DOHH2 (cell line): ENCODE measurements at regions not wholly inside any gene's neighbourhood (a gene's known extent, or its start where the extent isn't known, plus 50 kb on each side); places are given as distances from the start of the nearest gene placed in this dataset.

Experiments
- H3F3A ChIP-seq: fragments of 200-600 bp; sonication (generic), shearing (Covaris generic); 2 replicates; pipeline ENCODE4 v1.6.0; 2016; ENCODE audit warnings: antibody characterized with exemption, mild to moderate bottlenecking; ENCODE audit not compliant: control insufficient read depth, insufficient read depth
- H3K27ac ChIP-seq: fragments of 200-600 bp; sonication (generic); 2 replicates; pipeline ENCODE4 v1.5.1; 2014; ENCODE audit warnings: low read depth, mild to moderate bottlenecking, low read length, moderate library complexity
- H3K27me3 ChIP-seq: fragments of 200-600 bp; sonication (generic); 2 replicates; pipeline ENCODE4 v1.6.1; 2014; ENCODE audit warnings: mild to moderate bottlenecking, low read length, mixed read lengths; ENCODE audit not compliant: control insufficient read depth
- H3K36me3 ChIP-seq: fragments of 200-600 bp; sonication (generic); 2 replicates; pipeline ENCODE4 v1.6.1; 2014; ENCODE audit warnings: mild to moderate bottlenecking, low read length, moderate library complexity, mixed read lengths; ENCODE audit not compliant: control insufficient read depth
- H3K4me1 ChIP-seq: fragments of 200-600 bp; sonication (generic); 2 replicates; pipeline ENCODE4 v1.6.1; 2014; ENCODE audit warnings: mild to moderate bottlenecking, low read length, mixed read lengths; ENCODE audit not compliant: control insufficient read depth
- H3K4me2 ChIP-seq: fragments of 200-600 bp; sonication (generic); 2 replicates; pipeline ENCODE4 v1.6.0; 2014; ENCODE audit warnings: mild to moderate bottlenecking, low read length, moderate library complexity
- H3K4me3 ChIP-seq: fragments of 200-600 bp; sonication (generic); 2 replicates; pipeline ENCODE4 v1.5.1; 2014; ENCODE audit warnings: mild to moderate bottlenecking, low read length, mixed read lengths
- H3K79me2 ChIP-seq: fragments of 200-600 bp; sonication (generic); 2 replicates; pipeline ENCODE4 v1.6.1; 2014; ENCODE audit warnings: mild to moderate bottlenecking, low read length, mixed read lengths; ENCODE audit not compliant: control insufficient read depth
- H3K9me2 ChIP-seq: fragments of 200-600 bp; sonication (generic); replicated peaks from 2 replicates; pipeline ENCODE4 v1.6.1; 2014; ENCODE audit warnings: mild to moderate bottlenecking, low read length, mixed read lengths; ENCODE audit not compliant: control insufficient read depth
- H3K9me3 ChIP-seq: fragments of 200-600 bp; sonication (generic); 2 replicates; pipeline ENCODE4 v1.6.1; 2014; ENCODE audit warnings: antibody characterized with exemption, low read length, mixed read lengths; ENCODE audit not compliant: control insufficient read depth, insufficient read depth
- H4K20me1 ChIP-seq: fragments of 200-600 bp; sonication (generic); 2 replicates; pipeline ENCODE4 v1.6.0; 2014; ENCODE audit warnings: low read depth, mild to moderate bottlenecking, antibody characterized with exemption, low read length, moderate library complexity; ENCODE audit not compliant: control insufficient read depth, insufficient read depth
- EZH2phosphoT487 ChIP-seq: fragments of 200-600 bp; sonication (generic); IDR thresholded peaks from 2 replicates; pipeline ENCODE4 v1.6.1; 2017; ENCODE audit warnings: borderline replicate concordance, mild to moderate bottlenecking, antibody characterized with exemption, low read length, moderate library complexity, mixed read lengths
- TF ChIP-seq, protein P1 (sequence below): fragments of 200-600 bp; sonication (generic); IDR thresholded peaks from one replicate; pipeline ENCODE4 v1.5.1; 2014; ENCODE audit warnings: antibody characterized with exemption, mild to moderate bottlenecking, low read depth, low read length; ENCODE audit not compliant: poor library complexity, severe bottlenecking

DNA sequence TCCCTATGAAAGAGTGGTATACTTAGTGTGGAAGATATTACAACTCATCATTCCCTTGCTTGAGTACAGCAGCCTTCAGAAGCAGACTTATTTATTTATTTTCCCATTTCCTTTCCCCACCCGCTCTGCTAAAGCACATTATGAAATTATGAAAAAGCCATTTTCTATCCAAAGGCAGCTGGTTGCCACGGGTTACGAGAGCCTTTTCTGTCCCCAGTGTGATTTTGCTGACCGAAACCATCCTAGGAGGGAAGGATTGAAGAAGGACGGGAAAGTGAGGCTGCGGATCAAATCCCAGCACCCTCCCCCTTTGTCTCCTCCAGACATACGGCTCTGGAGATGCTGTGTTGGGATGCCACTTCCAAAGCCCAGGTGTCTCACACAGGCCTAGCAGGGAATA, 246.9 kb downstream of the TLR4 start:
- Histone ChIP-seq H4K20me1 (no peaks in the 10 kb centered on the region), H3F3A (no peaks in the 10 kb centered on the region), H3K4me1 (no peaks in the 10 kb centered on the region), H3K4me3 (no peak overlapping the region), H3K36me3 (no peaks in the 10 kb centered on the region), H3K4me2 (no peak overlapping the region), H3K79me2 (no peaks in the 10 kb centered on the region), H3K9me2 (no peaks in the 10 kb centered on the region), H3K27ac (no peak overlapping the region), H3K27me3 (no peaks in the 10 kb centered on the region), H3K9me3 (no peaks in the 10 kb centered on the region; the same call in 1 of the 2 replicates)
- TF ChIP-seq, protein P1, sequence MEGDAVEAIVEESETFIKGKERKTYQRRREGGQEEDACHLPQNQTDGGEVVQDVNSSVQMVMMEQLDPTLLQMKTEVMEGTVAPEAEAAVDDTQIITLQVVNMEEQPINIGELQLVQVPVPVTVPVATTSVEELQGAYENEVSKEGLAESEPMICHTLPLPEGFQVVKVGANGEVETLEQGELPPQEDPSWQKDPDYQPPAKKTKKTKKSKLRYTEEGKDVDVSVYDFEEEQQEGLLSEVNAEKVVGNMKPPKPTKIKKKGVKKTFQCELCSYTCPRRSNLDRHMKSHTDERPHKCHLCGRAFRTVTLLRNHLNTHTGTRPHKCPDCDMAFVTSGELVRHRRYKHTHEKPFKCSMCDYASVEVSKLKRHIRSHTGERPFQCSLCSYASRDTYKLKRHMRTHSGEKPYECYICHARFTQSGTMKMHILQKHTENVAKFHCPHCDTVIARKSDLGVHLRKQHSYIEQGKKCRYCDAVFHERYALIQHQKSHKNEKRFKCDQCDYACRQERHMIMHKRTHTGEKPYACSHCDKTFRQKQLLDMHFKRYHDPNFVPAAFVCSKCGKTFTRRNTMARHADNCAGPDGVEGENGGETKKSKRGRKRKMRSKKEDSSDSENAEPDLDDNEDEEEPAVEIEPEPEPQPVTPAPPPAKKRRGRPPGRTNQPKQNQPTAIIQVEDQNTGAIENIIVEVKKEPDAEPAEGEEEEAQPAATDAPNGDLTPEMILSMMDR = no peak
- TF ChIP-seq EZH2phosphoT487 = no peak

DNA sequence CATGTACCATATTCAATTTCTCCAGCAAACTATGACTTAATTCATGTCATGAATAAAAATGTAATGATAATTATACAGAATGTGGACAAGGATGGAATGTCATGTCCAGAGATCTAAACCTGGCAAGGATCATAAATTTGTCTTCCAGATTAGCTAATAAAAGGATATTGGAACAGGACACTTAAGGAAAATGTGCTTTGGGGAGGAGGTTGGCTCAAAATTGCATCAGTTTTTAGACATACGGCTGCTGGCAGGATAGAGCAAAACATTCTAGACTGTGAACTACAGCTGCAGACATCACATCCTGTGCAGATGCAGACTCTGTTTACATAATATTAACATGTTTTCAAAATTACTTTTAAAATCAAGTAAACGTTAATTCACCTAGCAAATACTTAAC, 248.4 kb downstream of the TLR4 start:
- TF ChIP-seq, protein P1 = no peak
- no peak for TF ChIP-seq EZH2phosphoT487

DNA sequence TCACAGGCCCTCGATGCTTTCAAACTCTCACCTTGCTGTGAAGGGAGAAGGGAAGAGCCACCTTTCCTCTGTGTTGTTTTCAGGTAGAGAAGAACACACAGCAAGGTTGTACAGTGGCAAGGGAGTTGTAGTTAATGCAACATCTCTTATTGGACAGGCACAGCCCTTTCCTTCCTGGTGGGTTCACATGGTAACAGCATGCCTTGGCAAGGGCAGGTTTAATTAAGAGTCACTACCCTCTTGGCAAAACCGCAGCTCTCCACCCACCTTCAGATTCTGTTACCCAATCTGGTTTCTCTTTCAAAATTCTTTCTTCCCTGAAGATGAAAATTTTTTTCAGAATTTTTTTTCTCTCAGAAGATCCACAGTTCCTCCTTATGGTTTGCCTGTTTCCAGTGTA, 253.1 kb downstream of the TLR4 start:
- Histone ChIP-seq H4K20me1 (no peaks in the 10 kb centered on the region), H3K4me1 (no peaks in the 10 kb centered on the region), H3K4me2 (no peak overlapping the region), H3K4me3 (no peak overlapping the region), H3K27ac (no peak overlapping the region), H3K27me3 (no peaks in the 10 kb centered on the region), H3K36me3 (no peaks in the 10 kb centered on the region), H3K9me3 (no peaks in the 10 kb centered on the region), H3K9me2 (no peaks in the 10 kb centered on the region), H3K79me2 (no peaks in the 10 kb centered on the region), H3F3A (no peaks in the 10 kb centered on the region)
- no peak for TF ChIP-seq EZH2phosphoT487
- TF ChIP-seq, protein P1 = no peak

More for the DNA sequence above, 248.4 kb downstream of the TLR4 start:
- Histone ChIP-seq H3K27me3 (no peaks in the 10 kb centered on the region), H4K20me1 (no peaks in the 10 kb centered on the region), H3K4me3 (no peak overlapping the region), H3K9me3 (no peaks in the 10 kb centered on the region; the same call in 1 of the 2 replicates), H3K4me1 (no peaks in the 10 kb centered on the region), H3K9me2 (no peaks in the 10 kb centered on the region), H3K27ac (no peak overlapping the region), H3K4me2 (no peak overlapping the region), H3K36me3 (no peaks in the 10 kb centered on the region), H3K79me2 (no peaks in the 10 kb centered on the region), H3F3A (no peaks in the 10 kb centered on the region)

DNA sequence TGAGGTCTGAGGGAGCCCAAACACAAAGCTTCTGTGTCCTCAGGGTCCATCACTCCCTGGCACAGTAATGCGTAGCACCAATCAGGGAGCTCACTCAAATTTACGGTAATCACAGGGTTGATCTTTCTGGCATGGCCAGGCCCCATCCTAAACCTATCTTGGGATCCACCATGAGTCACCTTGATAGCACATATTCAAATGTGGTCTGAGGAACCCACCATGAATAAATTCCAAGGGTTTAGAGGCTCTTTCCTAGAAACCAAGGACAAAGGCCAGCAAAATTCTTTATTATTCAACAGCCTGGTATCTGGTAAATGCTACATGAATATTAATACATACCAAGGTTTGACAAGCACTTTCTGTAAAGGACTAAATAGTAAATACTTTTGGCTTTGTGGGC, 254.5 kb downstream of the TLR4 start:
- H3K79me2 ChIP-seq = no peaks in the 10 kb centered on the region
- no peaks in the 10 kb centered on the region for H3K36me3 ChIP-seq
- no peaks in the 10 kb centered on the region for H3F3A ChIP-seq
- no peaks in the 10 kb centered on the region for H3K9me2 ChIP-seq
- no peak overlapping the region for H3K4me2 ChIP-seq
- no peaks in the 10 kb centered on the region for H4K20me1 ChIP-seq
- H3K27me3 ChIP-seq = no peaks in the 10 kb centered on the region
- no peaks in the 10 kb centered on the region for H3K9me3 ChIP-seq
- H3K27ac ChIP-seq = no peak overlapping the region
- H3K4me3 ChIP-seq = no peak overlapping the region
- H3K4me1 ChIP-seq = no peaks in the 10 kb centered on the region
- TF ChIP-seq, protein P1 = no peak
- TF ChIP-seq EZH2phosphoT487 = no peak
